ENCODE measurements at regions not wholly inside any gene's neighbourhood (a gene's known extent, or its start where the extent isn't known, plus 50 kb on each side); places are given as distances from the start of the nearest gene placed in this dataset.

- Histone ChIP-seq H3K27ac (ENCODE audit: low read length) (no peak overlapping the region), H3K4me2 (ENCODE audit: insufficient read depth, low read length) (no peak overlapping the region), H3K4me1 (ENCODE audit: insufficient read depth, low read length) (peaks cover 10% of the 10 kb centered on the region; the same call in 1 of the 2 replicates), H3K27me3 (ENCODE audit: insufficient read depth, low read length, poor library complexity) (no peaks in the 10 kb centered on the region), H3K4me3 (ENCODE audit: low read depth in 1 of 2, low read length in 2 of 2) (no peak overlapping the region), H3K79me2 (ENCODE audit: insufficient read depth, low read length) (no peaks in the 10 kb centered on the region), H3K9ac (ENCODE audit: low read depth, low read length) (no peak overlapping the region), H2AFZ (ENCODE audit: low read depth, low read length) (no peak overlapping the region), H3K9me3 (ENCODE audit: insufficient read depth, low read length, severe bottlenecking) (peaks cover 5% of the 10 kb centered on the region), H4K20me1 (ENCODE audit: insufficient read depth, low read length) (no peaks in the 10 kb centered on the region), H3K36me3 (ENCODE audit: insufficient read depth, low read length) (no peaks in the 10 kb centered on the region)
- no peak for TF ChIP-seq EZH2 (IDR thresholded peaks at IDR 0.05; ENCODE audit: borderline replicate concordance, low read depth, low read length, severe bottlenecking)
- TF ChIP-seq, protein P1, sequence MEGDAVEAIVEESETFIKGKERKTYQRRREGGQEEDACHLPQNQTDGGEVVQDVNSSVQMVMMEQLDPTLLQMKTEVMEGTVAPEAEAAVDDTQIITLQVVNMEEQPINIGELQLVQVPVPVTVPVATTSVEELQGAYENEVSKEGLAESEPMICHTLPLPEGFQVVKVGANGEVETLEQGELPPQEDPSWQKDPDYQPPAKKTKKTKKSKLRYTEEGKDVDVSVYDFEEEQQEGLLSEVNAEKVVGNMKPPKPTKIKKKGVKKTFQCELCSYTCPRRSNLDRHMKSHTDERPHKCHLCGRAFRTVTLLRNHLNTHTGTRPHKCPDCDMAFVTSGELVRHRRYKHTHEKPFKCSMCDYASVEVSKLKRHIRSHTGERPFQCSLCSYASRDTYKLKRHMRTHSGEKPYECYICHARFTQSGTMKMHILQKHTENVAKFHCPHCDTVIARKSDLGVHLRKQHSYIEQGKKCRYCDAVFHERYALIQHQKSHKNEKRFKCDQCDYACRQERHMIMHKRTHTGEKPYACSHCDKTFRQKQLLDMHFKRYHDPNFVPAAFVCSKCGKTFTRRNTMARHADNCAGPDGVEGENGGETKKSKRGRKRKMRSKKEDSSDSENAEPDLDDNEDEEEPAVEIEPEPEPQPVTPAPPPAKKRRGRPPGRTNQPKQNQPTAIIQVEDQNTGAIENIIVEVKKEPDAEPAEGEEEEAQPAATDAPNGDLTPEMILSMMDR (IDR thresholded peaks at IDR 0.05; ENCODE audit: borderline replicate concordance, extremely low read depth, low read length, poor library complexity, severe bottlenecking), result no peak
- DNase-seq (no peak), ATAC-seq (ENCODE audit: insufficient read depth, low read depth) (no peak)
These were observed 458.9 kb upstream of the RGS18 start for GRCh38 chr1:191699343-191699742.

GRCh38 chr1:191700922-191701321 is 457.3 kb upstream of the RGS18 start:
- H3K79me2 ChIP-seq (ENCODE audit: insufficient read depth, low read length), result no peaks in the 10 kb centered on the region
- DNase-seq (no peak), ATAC-seq (ENCODE audit: insufficient read depth, low read depth) (no peak)
- no peak overlapping the region for H2AFZ ChIP-seq (ENCODE audit: low read depth, low read length)
- H3K4me1 ChIP-seq (ENCODE audit: insufficient read depth, low read length), result peaks cover 4% of the 10 kb centered on the region; the same call in 1 of the 2 replicates
- no peak overlapping the region for H3K4me2 ChIP-seq (ENCODE audit: insufficient read depth, low read length)
- no peaks in the 10 kb centered on the region for H3K27me3 ChIP-seq (ENCODE audit: insufficient read depth, low read length, poor library complexity)
- no peak overlapping the region for H3K9ac ChIP-seq (ENCODE audit: low read depth, low read length)
- no peaks in the 10 kb centered on the region for H3K9me3 ChIP-seq (ENCODE audit: insufficient read depth, low read length, severe bottlenecking)
- no peaks in the 10 kb centered on the region for H4K20me1 ChIP-seq (ENCODE audit: insufficient read depth, low read length)
- no peak overlapping the region for H3K4me3 ChIP-seq (ENCODE audit: low read depth in 1 of 2, low read length in 2 of 2)
- H3K27ac ChIP-seq (ENCODE audit: low read length), result no peak overlapping the region
- no peak for TF ChIP-seq EZH2 (IDR thresholded peaks at IDR 0.05; ENCODE audit: borderline replicate concordance, low read depth, low read length, severe bottlenecking)
- TF ChIP-seq, protein P1 (IDR thresholded peaks at IDR 0.05; ENCODE audit: borderline replicate concordance, extremely low read depth, low read length, poor library complexity, severe bottlenecking), result no peak
- no peaks in the 10 kb centered on the region for H3K36me3 ChIP-seq (ENCODE audit: insufficient read depth, low read length)

DNA sequence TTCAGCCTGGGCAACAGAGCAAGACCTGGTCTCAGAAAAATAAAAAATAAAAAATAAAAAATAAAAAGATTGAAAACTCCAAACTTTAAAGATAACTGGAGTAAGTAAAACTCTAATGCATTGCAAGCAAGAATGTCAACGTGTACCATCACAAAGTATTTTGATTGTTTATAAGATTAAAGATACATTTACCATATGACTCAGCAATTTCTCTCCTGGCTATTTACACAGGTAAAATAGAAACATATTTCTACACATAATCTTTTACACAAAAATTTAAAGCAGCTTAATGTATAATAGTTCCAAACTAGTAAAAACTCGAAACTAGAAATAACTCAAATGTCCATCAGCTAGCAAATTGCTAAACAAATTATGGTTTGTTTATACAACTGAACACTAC is 456.1 kb upstream of the RGS18 start:
- Histone ChIP-seq H4K20me1 (ENCODE audit: insufficient read depth, low read length) (no peaks in the 10 kb centered on the region), H3K79me2 (ENCODE audit: insufficient read depth, low read length) (no peaks in the 10 kb centered on the region), H3K9me3 (ENCODE audit: insufficient read depth, low read length, severe bottlenecking) (no peaks in the 10 kb centered on the region), H2AFZ (ENCODE audit: low read depth, low read length) (no peak overlapping the region), H3K27me3 (ENCODE audit: insufficient read depth, low read length, poor library complexity) (no peaks in the 10 kb centered on the region), H3K27ac (ENCODE audit: low read length) (no peak overlapping the region), H3K36me3 (ENCODE audit: insufficient read depth, low read length) (no peaks in the 10 kb centered on the region), H3K4me3 (ENCODE audit: low read depth in 1 of 2, low read length in 2 of 2) (no peak overlapping the region), H3K4me2 (ENCODE audit: insufficient read depth, low read length) (no peak overlapping the region), H3K9ac (ENCODE audit: low read depth, low read length) (no peak overlapping the region), H3K4me1 (ENCODE audit: insufficient read depth, low read length) (no peaks in the 10 kb centered on the region)
- ATAC-seq (ENCODE audit: insufficient read depth, low read depth) (no peak), DNase-seq (no peak)
- TF ChIP-seq EZH2 (IDR thresholded peaks at IDR 0.05; ENCODE audit: borderline replicate concordance, low read depth, low read length, severe bottlenecking), result no peak
- TF ChIP-seq, protein P1 (IDR thresholded peaks at IDR 0.05; ENCODE audit: borderline replicate concordance, extremely low read depth, low read length, poor library complexity, severe bottlenecking), result no peak

DNA sequence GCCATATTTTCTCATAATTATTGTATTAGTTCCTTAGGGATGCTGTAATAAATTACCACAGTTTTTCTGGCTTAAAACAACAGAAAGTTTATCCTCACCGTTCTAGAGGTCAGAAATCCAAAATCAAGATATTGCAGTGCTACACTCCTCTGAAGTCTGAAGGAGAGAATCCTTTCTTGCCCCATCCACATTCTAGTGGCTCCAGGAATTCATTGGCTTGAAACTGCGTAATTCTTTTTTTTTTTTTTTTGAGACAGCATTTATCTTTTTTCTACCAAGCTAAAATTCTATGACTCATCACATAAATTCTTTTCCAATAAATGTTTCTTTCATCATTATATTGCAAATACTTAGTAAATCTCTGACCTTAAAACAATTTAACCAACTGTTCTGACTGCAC is 451.0 kb upstream of the RGS18 start:
- H3K79me2 ChIP-seq (ENCODE audit: insufficient read depth, low read length), result no peaks in the 10 kb centered on the region
- TF ChIP-seq, protein P1 (IDR thresholded peaks at IDR 0.05; ENCODE audit: borderline replicate concordance, extremely low read depth, low read length, poor library complexity, severe bottlenecking), result no peak
- TF ChIP-seq EZH2 (IDR thresholded peaks at IDR 0.05; ENCODE audit: borderline replicate concordance, low read depth, low read length, severe bottlenecking), result no peak
- H3K27me3 ChIP-seq (ENCODE audit: insufficient read depth, low read length, poor library complexity), result no peaks in the 10 kb centered on the region
- DNase-seq (no peak), ATAC-seq (ENCODE audit: insufficient read depth, low read depth) (no peak)
- no peak overlapping the region for H3K9ac ChIP-seq (ENCODE audit: low read depth, low read length)
- H3K9me3 ChIP-seq (ENCODE audit: insufficient read depth, low read length, severe bottlenecking), result no peaks in the 10 kb centered on the region
- H3K4me1 ChIP-seq (ENCODE audit: insufficient read depth, low read length), result no peaks in the 10 kb centered on the region
- H3K36me3 ChIP-seq (ENCODE audit: insufficient read depth, low read length), result no peaks in the 10 kb centered on the region
- no peak overlapping the region for H3K4me3 ChIP-seq (ENCODE audit: low read depth in 1 of 2, low read length in 2 of 2)
- H2AFZ ChIP-seq (ENCODE audit: low read depth, low read length), result no peak overlapping the region
- H3K4me2 ChIP-seq (ENCODE audit: insufficient read depth, low read length), result no peak overlapping the region
- no peaks in the 10 kb centered on the region for H4K20me1 ChIP-seq (ENCODE audit: insufficient read depth, low read length)
- H3K27ac ChIP-seq (ENCODE audit: low read length), result no peak overlapping the region
